GM19468 (cell line): ENCODE measurements at regions not wholly inside any gene's neighbourhood (a gene's known extent, or its start where the extent isn't known, plus 50 kb on each side); places are given as distances from the start of the nearest gene placed in this dataset.

Experiments used
- ATAC-seq: cut with Tn5 transposase; IDR thresholded peaks from one replicate; pipeline ENCODE4 v1.9.1; 2021; ENCODE audit warnings: mild to moderate bottlenecking, moderate library complexity, moderate number of reproducible peaks; ENCODE audit not compliant: unreplicated experiment; ENCODE audit errors: extremely low read depth

GRCh38 chr2:120677696-120678247 is 57.9 kb upstream of the GLI2 start:
- no peak for ATAC-seq

GRCh38 chr2:120678251-120678650 is 57.4 kb upstream of the GLI2 start:
- ATAC-seq: no peak

- no peak for ATAC-seq
Observed at GRCh38 chr2:120678926-120679325, 56.7 kb upstream of the GLI2 start.

GRCh38 chr2:120679526-120679925 is 56.1 kb upstream of the GLI2 start:
- no peak for ATAC-seq

- ATAC-seq: peak; percentile 57
Observed at GRCh38 chr2:120680136-120680761, 55.4 kb upstream of the GLI2 start.

GRCh38 chr2:120681181-120681580 is 54.5 kb upstream of the GLI2 start:
- no peak for ATAC-seq

- no peak for ATAC-seq
Observed at GRCh38 chr2:120681696-120682288, 53.9 kb upstream of the GLI2 start.

- no peak for ATAC-seq
Observed at GRCh38 chr2:120682654-120683053, 53.0 kb upstream of the GLI2 start.

GRCh38 chr2:120683081-120683480 is 52.6 kb upstream of the GLI2 start:
- no peak for ATAC-seq

GRCh38 chr2:120683701-120684100 is 52.0 kb upstream of the GLI2 start:
- ATAC-seq: no peak

GRCh38 chr2:120684289-120685065 is 51.2 kb upstream of the GLI2 start:
- ATAC-seq: no peak

- ATAC-seq: no peak
Observed at GRCh38 chr2:120685066-120685973, 50.3 kb upstream of the GLI2 start.
